ENCODE measurements at regions not wholly inside any gene's neighbourhood (a gene's known extent, or its start where the extent isn't known, plus 50 kb on each side); places are given as distances from the start of the nearest gene placed in this dataset.

DNA sequence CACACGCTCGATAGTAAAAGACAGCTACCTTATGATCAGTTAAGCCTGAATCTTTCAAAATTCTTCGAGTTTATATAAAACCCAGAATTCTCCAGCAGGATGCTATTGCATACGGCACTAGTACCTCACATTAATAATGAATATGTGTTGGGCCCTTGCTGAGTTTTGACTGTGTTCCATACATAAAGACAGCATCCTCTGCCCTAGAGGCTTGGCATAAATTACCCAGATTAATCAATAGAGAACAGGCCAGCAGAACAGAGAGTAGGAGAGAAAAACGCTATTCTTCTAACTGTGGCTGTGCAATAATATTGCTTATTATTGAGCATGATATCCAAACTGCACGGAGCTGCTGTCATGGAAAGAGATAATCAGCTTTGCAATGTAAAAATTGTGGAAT, 194.3 kb downstream of the SOX11 start:
- TF ChIP-seq ZFX (IDR thresholded peaks at IDR 0.05) = no peak
- TF ChIP-seq, protein P1, sequence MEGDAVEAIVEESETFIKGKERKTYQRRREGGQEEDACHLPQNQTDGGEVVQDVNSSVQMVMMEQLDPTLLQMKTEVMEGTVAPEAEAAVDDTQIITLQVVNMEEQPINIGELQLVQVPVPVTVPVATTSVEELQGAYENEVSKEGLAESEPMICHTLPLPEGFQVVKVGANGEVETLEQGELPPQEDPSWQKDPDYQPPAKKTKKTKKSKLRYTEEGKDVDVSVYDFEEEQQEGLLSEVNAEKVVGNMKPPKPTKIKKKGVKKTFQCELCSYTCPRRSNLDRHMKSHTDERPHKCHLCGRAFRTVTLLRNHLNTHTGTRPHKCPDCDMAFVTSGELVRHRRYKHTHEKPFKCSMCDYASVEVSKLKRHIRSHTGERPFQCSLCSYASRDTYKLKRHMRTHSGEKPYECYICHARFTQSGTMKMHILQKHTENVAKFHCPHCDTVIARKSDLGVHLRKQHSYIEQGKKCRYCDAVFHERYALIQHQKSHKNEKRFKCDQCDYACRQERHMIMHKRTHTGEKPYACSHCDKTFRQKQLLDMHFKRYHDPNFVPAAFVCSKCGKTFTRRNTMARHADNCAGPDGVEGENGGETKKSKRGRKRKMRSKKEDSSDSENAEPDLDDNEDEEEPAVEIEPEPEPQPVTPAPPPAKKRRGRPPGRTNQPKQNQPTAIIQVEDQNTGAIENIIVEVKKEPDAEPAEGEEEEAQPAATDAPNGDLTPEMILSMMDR (conservative IDR thresholded peaks at IDR 0.05) = no peak
- no peak overlapping the region for H3K27ac ChIP-seq

DNA sequence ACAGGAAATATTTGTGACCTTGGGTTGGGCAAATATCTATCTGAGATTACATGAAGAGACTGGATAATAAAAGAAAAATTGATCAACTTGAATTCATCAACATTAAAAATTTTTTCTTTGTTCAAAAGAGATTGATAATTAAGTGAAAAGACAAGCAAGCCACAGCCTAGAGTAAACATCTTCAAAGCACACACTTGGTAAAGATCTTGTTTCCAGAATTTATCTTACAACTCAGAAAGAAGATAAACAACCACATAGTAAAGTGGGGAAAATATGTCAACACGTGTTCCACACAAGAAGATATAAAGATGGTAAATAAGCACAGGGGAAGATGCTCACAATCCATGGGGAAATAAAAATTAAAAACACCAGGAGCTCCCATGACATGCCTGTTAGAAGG, 195.9 kb downstream of the SOX11 start:
- no peak overlapping the region for H3K27ac ChIP-seq
- TF ChIP-seq, protein P1 (conservative IDR thresholded peaks at IDR 0.05) = no peak
- TF ChIP-seq ZFX (IDR thresholded peaks at IDR 0.05) = no peak

DNA sequence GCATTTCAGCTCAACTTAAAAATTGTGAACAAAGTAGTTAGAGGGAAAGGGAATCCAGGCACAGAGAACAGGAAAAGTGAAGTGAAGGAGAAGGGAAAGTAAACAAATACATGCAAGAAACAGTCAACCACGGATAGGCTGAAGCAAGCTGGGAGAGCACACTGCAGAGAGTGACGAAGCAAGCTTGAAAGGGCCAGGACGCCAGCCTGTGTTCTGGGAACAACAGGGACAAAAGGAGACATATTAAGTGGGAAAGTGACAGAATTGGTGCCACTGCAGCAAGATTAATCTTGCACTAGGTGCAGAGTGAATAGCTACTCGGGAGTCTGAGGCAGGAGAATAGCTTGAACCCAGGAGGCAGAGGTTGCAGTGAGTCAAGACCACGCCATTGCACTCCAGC, 197.3 kb downstream of the SOX11 start:
- TF ChIP-seq, protein P1 (conservative IDR thresholded peaks at IDR 0.05) = no peak
- no peak for TF ChIP-seq ZFX (IDR thresholded peaks at IDR 0.05)
- H3K27ac ChIP-seq = no peak overlapping the region

DNA sequence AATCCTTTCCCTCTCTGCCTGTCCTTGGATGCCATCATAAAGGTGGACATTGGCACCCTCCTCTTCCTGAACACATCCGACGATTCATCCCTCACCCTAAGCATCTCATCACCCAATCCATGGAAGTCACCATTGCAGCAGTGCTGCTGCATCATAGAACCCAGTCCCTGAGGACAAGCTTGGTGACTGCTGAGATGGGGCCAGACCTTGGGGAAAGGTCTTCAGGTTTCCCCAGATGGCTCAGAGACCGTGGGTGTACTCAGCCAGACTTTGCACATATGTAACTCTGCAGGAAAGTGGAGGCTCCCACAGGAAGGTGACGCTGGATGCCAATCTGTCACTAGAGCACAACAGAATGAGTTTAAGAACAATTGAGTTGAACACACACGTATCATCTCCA, 202.2 kb downstream of the SOX11 start:
- TF ChIP-seq ZFX (IDR thresholded peaks at IDR 0.05) = no peak
- TF ChIP-seq, protein P1 (conservative IDR thresholded peaks at IDR 0.05) = no peak

DNA sequence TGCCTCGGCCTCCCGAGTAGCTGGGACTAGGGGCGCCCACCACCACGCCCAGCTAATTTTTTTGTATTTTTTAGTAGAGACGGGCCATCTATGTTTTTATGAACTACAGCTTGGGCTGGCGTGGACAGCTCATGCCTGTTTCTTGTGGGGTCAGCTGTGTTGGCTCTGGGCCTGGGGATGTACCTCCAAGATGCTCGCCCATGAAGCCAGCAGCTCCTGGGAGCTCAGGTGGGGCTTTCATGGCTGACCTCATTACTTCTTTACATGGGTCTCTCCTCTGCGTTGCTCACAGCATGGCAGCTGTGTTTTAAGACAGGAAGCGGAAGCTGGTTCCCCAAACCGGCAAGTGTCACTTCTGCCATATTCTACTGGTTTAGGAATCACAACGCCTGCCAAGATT, 203.1 kb downstream of the SOX11 start:
- no peak overlapping the region for H3K27ac ChIP-seq
- TF ChIP-seq, protein P1 (conservative IDR thresholded peaks at IDR 0.05) = no peak
- TF ChIP-seq ZFX (IDR thresholded peaks at IDR 0.05) = no peak

More for the DNA sequence above, 202.2 kb downstream of the SOX11 start:
- no peak overlapping the region for H3K27ac ChIP-seq

DNA sequence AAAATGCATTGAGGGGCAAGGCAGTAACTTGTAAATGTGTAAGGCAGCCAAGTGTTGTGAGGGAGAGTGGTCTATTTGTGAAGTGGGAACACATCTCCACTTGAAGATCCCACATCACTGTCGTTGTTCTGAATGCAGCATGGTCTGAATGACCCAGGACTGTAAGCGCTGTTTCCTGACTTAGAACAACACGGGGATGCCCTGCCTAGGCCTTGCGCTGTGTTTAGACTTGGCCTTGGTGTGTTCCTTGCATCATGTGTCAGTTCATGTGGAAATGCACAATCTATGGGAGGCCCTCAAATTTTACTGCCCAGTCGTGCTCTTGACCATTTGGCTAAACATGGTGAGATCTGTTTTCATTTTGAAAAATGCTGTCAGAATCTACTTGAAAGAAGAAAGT, 205.1 kb downstream of the SOX11 start:
- TF ChIP-seq, protein P1 (conservative IDR thresholded peaks at IDR 0.05) = no peak
- no peak for TF ChIP-seq ZFX (IDR thresholded peaks at IDR 0.05)
- H3K27ac ChIP-seq = no peak overlapping the region

DNA sequence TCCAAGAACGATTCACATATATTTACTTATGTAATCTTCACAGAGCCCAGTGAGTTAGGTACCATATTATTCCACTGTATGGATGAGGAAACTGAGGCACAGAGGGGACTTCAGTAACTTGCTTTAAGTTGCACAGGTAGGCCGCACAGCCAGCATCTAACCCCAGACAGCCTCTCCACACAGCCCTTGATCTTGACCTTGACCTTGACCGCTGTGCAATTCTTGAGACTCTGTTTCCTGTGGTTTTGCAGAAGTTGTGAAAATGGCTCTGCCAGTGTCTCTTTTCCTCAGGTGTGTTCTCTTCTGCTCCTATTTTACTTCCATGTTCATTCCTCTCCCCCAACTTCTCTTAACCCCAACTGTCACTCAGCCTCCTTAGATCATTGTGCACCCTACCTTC, 206.5 kb downstream of the SOX11 start:
- no peak overlapping the region for H3K27ac ChIP-seq
- no peak for TF ChIP-seq ZFX (IDR thresholded peaks at IDR 0.05)
- TF ChIP-seq, protein P1 (conservative IDR thresholded peaks at IDR 0.05) = no peak
